ENCODE measurements at regions not wholly inside any gene's neighbourhood (a gene's known extent, or its start where the extent isn't known, plus 50 kb on each side); places are given as distances from the start of the nearest gene placed in this dataset.

DNA sequence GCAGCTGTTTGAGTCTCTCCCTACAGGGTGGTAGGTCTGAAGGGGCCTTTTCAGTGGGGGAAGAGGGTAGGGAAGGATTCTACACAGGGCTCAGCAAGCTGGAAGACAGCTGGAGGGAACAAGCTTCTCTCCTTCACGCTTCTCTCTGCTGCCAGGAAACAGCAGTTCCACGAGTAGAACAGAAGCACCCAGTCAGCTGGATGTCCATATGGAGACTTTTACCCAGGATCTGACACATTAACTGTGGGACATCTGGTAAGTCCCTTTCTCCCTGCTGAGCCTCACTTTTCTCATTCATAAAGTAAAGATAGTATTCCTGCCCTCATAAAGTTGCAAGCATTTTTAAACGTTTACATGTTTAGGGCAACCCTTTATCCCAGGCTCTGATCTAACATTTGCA lies 280.3 kb downstream of the OMA1 start:
- Histone ChIP-seq H3K4me3 (no peak overlapping the region), H3K79me2 (ENCODE audit: low read depth) (no peaks in the 10 kb centered on the region), H4K20me1 (ENCODE audit: insufficient read depth) (no peaks in the 10 kb centered on the region), H3K4me1 (replicated peaks; ENCODE audit: insufficient read depth) (no peaks in the 10 kb centered on the region), H3K27me3 (ENCODE audit: insufficient read depth, low read depth) (peaks cover 11% of the 10 kb centered on the region; the same call in 1 of the 2 replicates), H3K36me3 (ENCODE audit: low read depth) (no peaks in the 10 kb centered on the region), H3F3A (ENCODE audit: insufficient read depth, low read depth) (no peaks in the 10 kb centered on the region), H3K4me2 (no peak overlapping the region), H3K9me2 (ENCODE audit: insufficient read depth) (no peaks in the 10 kb centered on the region), H3K27ac (no peak overlapping the region), H2AFZ (no peak overlapping the region), H3K9me3 (ENCODE audit: insufficient read depth, low read depth) (no peaks in the 10 kb centered on the region)
- intact Hi-C loops (cut with micrococcal nuclease; ENCODE audit: unreplicated experiment) = no loop called here
- CTCF ChIA-PET = no interaction called here
- no peak for DNase-seq
- BruUV-seq (replicated peaks) = no TSS peak
- no peak for TF ChIP-seq EZH2 (IDR thresholded peaks at IDR 0.05; ENCODE audit: low read depth)
- POLR2A ChIA-PET (ENCODE audit: unreplicated experiment) = interaction anchor here (0.7 kb wide), 1 partner anchor 1030 kb away, joined by 19 read pairs; no protein-coding TSS in a partner anchor

DNA sequence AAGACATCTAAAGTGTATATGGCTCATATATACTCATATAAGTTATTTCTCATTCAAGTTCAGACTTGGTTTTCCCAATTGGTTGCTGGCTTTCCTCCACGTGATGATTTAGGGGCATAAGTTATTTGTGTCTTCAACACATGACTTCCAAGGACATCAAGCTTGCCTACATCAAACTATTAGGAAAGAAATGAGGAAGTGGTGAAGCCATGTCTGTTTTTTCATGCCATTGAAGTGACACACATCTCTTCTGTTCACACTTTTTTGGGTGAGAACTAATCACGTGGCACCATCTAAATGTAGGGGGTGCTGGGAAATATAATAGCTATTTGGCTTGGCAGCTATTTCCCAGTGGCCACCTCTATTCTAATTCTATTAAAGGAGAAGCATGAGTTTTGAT lies 282.1 kb downstream of the OMA1 start:
- no peak overlapping the region for H3K27ac ChIP-seq
- CTCF ChIA-PET = interaction anchor here (0.8 kb wide), 1 partner anchor 100 kb away, joined by 3 read pairs; no protein-coding TSS in a partner anchor
- H3F3A ChIP-seq (ENCODE audit: insufficient read depth, low read depth) = no peaks in the 10 kb centered on the region
- DNase-seq = no peak
- no peaks in the 10 kb centered on the region for H3K4me1 ChIP-seq (replicated peaks; ENCODE audit: insufficient read depth)
- H3K4me3 ChIP-seq = no peak overlapping the region
- no peaks in the 10 kb centered on the region for H4K20me1 ChIP-seq (ENCODE audit: insufficient read depth)
- no peaks in the 10 kb centered on the region for H3K9me2 ChIP-seq (ENCODE audit: insufficient read depth)
- H3K27me3 ChIP-seq (ENCODE audit: insufficient read depth, low read depth) = peaks cover 21% of the 10 kb centered on the region; the same call in 1 of the 2 replicates
- H2AFZ ChIP-seq = no peak overlapping the region
- intact Hi-C loops (cut with micrococcal nuclease; ENCODE audit: unreplicated experiment) = no loop called here
- H3K79me2 ChIP-seq (ENCODE audit: low read depth) = no peaks in the 10 kb centered on the region
- H3K4me2 ChIP-seq = no peak overlapping the region
- H3K36me3 ChIP-seq (ENCODE audit: low read depth) = no peaks in the 10 kb centered on the region
- TF ChIP-seq EZH2 (IDR thresholded peaks at IDR 0.05; ENCODE audit: low read depth) = no peak
- TF ChIP-seq, protein P1, sequence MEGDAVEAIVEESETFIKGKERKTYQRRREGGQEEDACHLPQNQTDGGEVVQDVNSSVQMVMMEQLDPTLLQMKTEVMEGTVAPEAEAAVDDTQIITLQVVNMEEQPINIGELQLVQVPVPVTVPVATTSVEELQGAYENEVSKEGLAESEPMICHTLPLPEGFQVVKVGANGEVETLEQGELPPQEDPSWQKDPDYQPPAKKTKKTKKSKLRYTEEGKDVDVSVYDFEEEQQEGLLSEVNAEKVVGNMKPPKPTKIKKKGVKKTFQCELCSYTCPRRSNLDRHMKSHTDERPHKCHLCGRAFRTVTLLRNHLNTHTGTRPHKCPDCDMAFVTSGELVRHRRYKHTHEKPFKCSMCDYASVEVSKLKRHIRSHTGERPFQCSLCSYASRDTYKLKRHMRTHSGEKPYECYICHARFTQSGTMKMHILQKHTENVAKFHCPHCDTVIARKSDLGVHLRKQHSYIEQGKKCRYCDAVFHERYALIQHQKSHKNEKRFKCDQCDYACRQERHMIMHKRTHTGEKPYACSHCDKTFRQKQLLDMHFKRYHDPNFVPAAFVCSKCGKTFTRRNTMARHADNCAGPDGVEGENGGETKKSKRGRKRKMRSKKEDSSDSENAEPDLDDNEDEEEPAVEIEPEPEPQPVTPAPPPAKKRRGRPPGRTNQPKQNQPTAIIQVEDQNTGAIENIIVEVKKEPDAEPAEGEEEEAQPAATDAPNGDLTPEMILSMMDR (conservative IDR thresholded peaks at IDR 0.05) = no peak
- BruUV-seq (replicated peaks) = no TSS peak
- H3K9me3 ChIP-seq (ENCODE audit: insufficient read depth, low read depth) = no peaks in the 10 kb centered on the region
- POLR2A ChIA-PET (ENCODE audit: unreplicated experiment) = no interaction called here

DNA sequence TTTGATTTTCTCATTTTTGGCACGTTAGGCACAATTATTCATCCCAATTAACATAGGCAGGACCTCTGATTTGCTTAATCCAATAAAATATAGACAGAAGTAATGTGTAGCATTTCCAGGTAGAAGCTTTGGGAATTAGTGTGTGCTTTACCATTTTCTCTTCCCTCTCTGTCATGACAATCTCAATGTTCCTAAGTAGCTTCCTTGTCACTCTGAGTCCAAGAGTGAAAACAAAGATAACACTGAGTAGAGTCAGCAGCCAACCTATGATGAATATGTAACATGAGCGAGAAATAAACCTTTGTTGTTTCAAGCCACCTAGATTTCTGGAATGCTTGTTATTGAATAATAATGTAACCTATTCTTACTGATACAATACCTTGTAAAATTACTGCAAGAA lies 283.8 kb downstream of the OMA1 start:
- Histone ChIP-seq H3K79me2 (ENCODE audit: low read depth) (no peaks in the 10 kb centered on the region), H4K20me1 (ENCODE audit: insufficient read depth) (no peaks in the 10 kb centered on the region), H3K9me2 (ENCODE audit: insufficient read depth) (no peaks in the 10 kb centered on the region), H3K27ac (no peak overlapping the region), H3K4me3 (no peak overlapping the region), H2AFZ (no peak overlapping the region), H3K4me1 (replicated peaks; ENCODE audit: insufficient read depth) (no peaks in the 10 kb centered on the region), H3F3A (ENCODE audit: insufficient read depth, low read depth) (no peaks in the 10 kb centered on the region), H3K27me3 (ENCODE audit: insufficient read depth, low read depth) (peaks cover 22% of the 10 kb centered on the region; the same call in 1 of the 2 replicates), H3K4me2 (no peak overlapping the region), H3K36me3 (ENCODE audit: low read depth) (no peaks in the 10 kb centered on the region), H3K9me3 (ENCODE audit: insufficient read depth, low read depth) (no peaks in the 10 kb centered on the region)
- intact Hi-C loops (cut with micrococcal nuclease; ENCODE audit: unreplicated experiment) = no loop called here
- ChIA-PET POLR2A (ENCODE audit: unreplicated experiment) (no interaction called here), CTCF (no interaction called here)
- no peak for DNase-seq
- no TSS peak for BruUV-seq (replicated peaks)
- TF ChIP-seq, protein P1 (conservative IDR thresholded peaks at IDR 0.05) = no peak
- TF ChIP-seq EZH2 (IDR thresholded peaks at IDR 0.05; ENCODE audit: low read depth) = no peak

DNA sequence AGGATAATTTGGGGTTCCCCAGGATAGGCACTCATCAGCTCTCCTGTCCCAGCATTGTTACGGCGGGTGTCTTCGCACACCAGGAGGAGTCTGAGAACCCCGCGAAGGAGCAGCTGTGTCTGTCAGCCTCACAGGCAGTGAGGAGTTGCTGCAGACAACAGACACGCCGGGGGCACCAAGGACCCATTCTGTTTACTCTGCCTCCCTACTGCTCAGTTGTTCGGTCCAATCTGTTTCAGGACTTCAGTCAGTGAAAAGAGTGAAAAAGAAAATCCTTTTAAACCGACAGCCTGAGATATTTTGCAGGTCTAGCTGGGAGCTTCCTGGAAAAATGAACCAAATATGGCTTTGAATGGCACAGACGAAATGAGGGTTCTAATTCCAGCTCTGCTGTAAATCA lies 288.4 kb downstream of the OMA1 start:
- H4K20me1 ChIP-seq (ENCODE audit: insufficient read depth) = no peaks in the 10 kb centered on the region
- no TSS peak for BruUV-seq (replicated peaks)
- no peak overlapping the region for H3K27ac ChIP-seq
- H3K4me1 ChIP-seq (replicated peaks; ENCODE audit: insufficient read depth) = no peaks in the 10 kb centered on the region
- TF ChIP-seq, protein P1 (conservative IDR thresholded peaks at IDR 0.05) = no peak
- no peak for TF ChIP-seq EZH2 (IDR thresholded peaks at IDR 0.05; ENCODE audit: low read depth)
- no peaks in the 10 kb centered on the region for H3K9me2 ChIP-seq (ENCODE audit: insufficient read depth)
- no peak overlapping the region for H3K4me3 ChIP-seq
- H3K4me2 ChIP-seq = no peak overlapping the region
- DNase-seq = no peak
- no peaks in the 10 kb centered on the region for H3F3A ChIP-seq (ENCODE audit: insufficient read depth, low read depth)
- POLR2A ChIA-PET (ENCODE audit: unreplicated experiment) = no interaction called here
- peaks cover 30% of the 10 kb centered on the region; the same call in 1 of the 2 replicates for H3K27me3 ChIP-seq (ENCODE audit: insufficient read depth, low read depth)
- H2AFZ ChIP-seq = no peak overlapping the region
- no peaks in the 10 kb centered on the region for H3K9me3 ChIP-seq (ENCODE audit: insufficient read depth, low read depth)
- H3K36me3 ChIP-seq (ENCODE audit: low read depth) = no peaks in the 10 kb centered on the region
- no peaks in the 10 kb centered on the region for H3K79me2 ChIP-seq (ENCODE audit: low read depth)
- intact Hi-C loops (cut with micrococcal nuclease; ENCODE audit: unreplicated experiment) = no loop called here
- CTCF ChIA-PET = no interaction called here

All from PC-9 (cell line).